ENCODE measurements at regions not wholly inside any gene's neighbourhood (a gene's known extent, or its start where the extent isn't known, plus 50 kb on each side); places are given as distances from the start of the nearest gene placed in this dataset.
A peak's percentile ranks its signal among the peaks of the same experiment; 100 is the strongest.
"Not testable (repeated sequence)": the region's sequence is repeated elsewhere in the genome, so short reads cannot be mapped to it uniquely, and the experiment has no call there.

DNA sequence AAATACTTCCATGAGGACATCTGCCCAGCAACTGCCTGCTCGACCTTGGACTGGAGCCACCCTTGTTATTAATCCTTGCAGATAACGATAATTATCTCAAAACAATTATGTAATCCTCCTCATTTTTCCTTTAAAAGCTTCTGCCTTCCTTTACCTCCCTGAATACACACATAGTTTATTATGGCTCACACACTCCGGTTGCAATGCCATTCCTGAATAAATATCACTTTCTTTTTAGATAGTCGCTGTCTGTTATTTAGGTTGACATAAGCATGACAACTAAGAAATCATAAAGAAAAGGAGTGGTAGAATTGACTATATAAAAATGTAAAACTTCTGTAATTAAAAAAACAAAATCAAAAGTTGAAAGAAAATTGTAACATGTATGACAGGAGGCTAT lies 64.8 kb downstream of the B4GALT7 start:
- DNase-seq (ENCODE audit: low read depth in 2 of 2); H3K36me3 ChIP-seq (ENCODE audit: control insufficient read depth, insufficient read depth, low read length); H4K20me1 ChIP-seq (ENCODE audit: control insufficient read depth, extremely low read depth, insufficient read depth, low read length); H3K79me2 ChIP-seq (ENCODE audit: control insufficient read depth, insufficient read depth, low read length); H2AFZ ChIP-seq (ENCODE audit: low read length); H3K4me1 ChIP-seq (ENCODE audit: control insufficient read depth, extremely low read depth, insufficient read depth, low read length); H3K9me3 ChIP-seq (ENCODE audit: control insufficient read depth, insufficient read depth, low read depth, low read length); H3K27me3 ChIP-seq (ENCODE audit: control insufficient read depth, insufficient read depth, low read length); H3K27ac ChIP-seq (ENCODE audit: insufficient read depth, low read length); H3K9ac ChIP-seq (ENCODE audit: insufficient read depth, low read length); H3K4me3 ChIP-seq (replicated peaks in 1 of 4; ENCODE audit: control extremely low read depth in 1 of 4, insufficient read depth in 1 of 4, low read depth in 3 of 4, low read length in 4 of 4); H3K4me2 ChIP-seq (ENCODE audit: extremely low read depth, insufficient read depth, low read length): not testable (repeated sequence)

DNA sequence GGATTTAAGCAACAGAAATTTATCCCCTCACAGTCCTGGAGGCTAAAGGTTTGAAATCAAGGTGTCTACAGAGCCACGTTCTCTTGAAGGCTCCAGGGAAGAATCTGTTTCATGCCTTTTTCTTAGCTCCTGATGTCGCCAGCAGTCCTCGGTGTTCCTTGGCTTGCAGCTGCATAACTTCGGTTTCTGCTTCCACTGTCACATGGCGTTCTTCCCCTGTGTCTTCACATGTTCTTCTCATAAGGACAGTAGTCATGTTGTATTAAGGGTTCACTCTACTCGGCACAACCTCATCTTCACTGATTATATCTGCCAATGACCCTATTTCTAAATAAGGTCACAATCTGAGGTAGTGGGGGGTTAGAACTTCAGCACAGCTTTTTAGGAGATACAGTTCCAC lies 65.2 kb downstream of the B4GALT7 start:
- not testable (repeated sequence) for H3K36me3 ChIP-seq (ENCODE audit: control insufficient read depth, insufficient read depth, low read length); H3K27ac ChIP-seq (ENCODE audit: insufficient read depth, low read length); H3K4me3 ChIP-seq (replicated peaks in 1 of 4; ENCODE audit: control extremely low read depth in 1 of 4, insufficient read depth in 1 of 4, low read depth in 3 of 4, low read length in 4 of 4); H3K9ac ChIP-seq (ENCODE audit: insufficient read depth, low read length); H3K9me3 ChIP-seq (ENCODE audit: control insufficient read depth, insufficient read depth, low read depth, low read length); H3K27me3 ChIP-seq (ENCODE audit: control insufficient read depth, insufficient read depth, low read length); H3K4me2 ChIP-seq (ENCODE audit: extremely low read depth, insufficient read depth, low read length); H2AFZ ChIP-seq (ENCODE audit: low read length); H4K20me1 ChIP-seq (ENCODE audit: control insufficient read depth, extremely low read depth, insufficient read depth, low read length); H3K4me1 ChIP-seq (ENCODE audit: control insufficient read depth, extremely low read depth, insufficient read depth, low read length); DNase-seq (ENCODE audit: low read depth in 2 of 2); H3K79me2 ChIP-seq (ENCODE audit: control insufficient read depth, insufficient read depth, low read length)

DNA sequence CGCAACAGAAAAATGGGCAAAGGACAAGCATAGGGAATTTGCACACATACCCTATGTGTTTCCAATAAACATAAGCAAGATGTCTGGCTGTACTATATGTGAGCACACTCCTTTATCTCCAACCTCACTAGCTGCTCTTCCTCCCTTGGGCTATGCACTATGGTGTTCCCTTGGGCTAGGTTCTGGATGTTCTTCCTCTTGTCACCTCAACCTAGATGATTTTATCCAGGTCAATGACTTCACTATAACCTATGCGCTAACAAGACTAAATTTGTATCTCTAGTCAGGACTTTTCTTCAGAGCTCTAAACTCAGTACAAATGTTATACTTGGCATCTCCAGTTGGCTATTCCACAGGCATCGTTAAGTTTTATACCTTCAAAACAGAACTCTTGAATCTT lies 66.0 kb downstream of the B4GALT7 start:
- H3K36me3 ChIP-seq (ENCODE audit: control insufficient read depth, insufficient read depth, low read length); H3K4me2 ChIP-seq (ENCODE audit: extremely low read depth, insufficient read depth, low read length); H3K9ac ChIP-seq (ENCODE audit: insufficient read depth, low read length); H4K20me1 ChIP-seq (ENCODE audit: control insufficient read depth, extremely low read depth, insufficient read depth, low read length); H3K27me3 ChIP-seq (ENCODE audit: control insufficient read depth, insufficient read depth, low read length); H3K27ac ChIP-seq (ENCODE audit: insufficient read depth, low read length); H3K4me1 ChIP-seq (ENCODE audit: control insufficient read depth, extremely low read depth, insufficient read depth, low read length); H2AFZ ChIP-seq (ENCODE audit: low read length); DNase-seq (ENCODE audit: low read depth in 2 of 2); H3K79me2 ChIP-seq (ENCODE audit: control insufficient read depth, insufficient read depth, low read length); H3K9me3 ChIP-seq (ENCODE audit: control insufficient read depth, insufficient read depth, low read depth, low read length); H3K4me3 ChIP-seq (replicated peaks in 1 of 4; ENCODE audit: control extremely low read depth in 1 of 4, insufficient read depth in 1 of 4, low read depth in 3 of 4, low read length in 4 of 4): not testable (repeated sequence)

DNA sequence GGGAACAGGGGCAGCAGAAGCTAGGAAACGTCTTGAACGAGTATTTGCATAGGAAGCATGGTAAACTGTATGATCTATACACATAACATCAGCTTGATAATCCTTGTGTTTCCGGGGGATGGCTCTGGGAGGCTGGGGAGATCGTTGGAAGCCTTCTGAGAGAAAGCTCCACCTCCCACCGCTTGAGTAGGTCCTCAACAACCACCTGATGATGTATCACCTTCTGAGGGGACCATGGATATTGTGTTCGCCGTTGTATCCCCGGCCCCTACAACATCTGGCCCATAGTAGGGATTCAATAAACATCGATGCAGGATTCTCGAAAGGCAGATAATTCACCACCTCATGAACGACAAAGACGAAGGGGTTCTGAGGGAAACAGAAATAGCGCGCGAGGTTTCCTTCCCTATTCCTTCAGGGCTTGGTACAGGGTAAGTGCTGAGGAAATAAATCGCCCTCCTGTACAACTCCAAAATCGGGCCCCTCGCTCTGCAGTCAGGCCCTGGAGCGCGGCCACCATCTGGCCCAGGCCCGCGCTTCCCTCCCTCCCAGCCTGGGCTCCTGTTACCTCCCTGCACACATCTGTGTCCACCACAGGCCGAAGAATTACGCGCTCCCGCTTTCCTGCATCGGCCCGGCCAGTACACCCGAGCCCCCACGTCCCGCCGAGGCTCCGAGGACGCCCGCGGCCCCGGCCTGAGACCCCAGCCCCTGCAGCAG lies 71.3 kb downstream of the B4GALT7 start:
- DNase-seq (ENCODE audit: low read depth in 2 of 2); H3K4me1 ChIP-seq (ENCODE audit: control insufficient read depth, extremely low read depth, insufficient read depth, low read length); H3K36me3 ChIP-seq (ENCODE audit: control insufficient read depth, insufficient read depth, low read length); H3K9me3 ChIP-seq (ENCODE audit: control insufficient read depth, insufficient read depth, low read depth, low read length); H3K27ac ChIP-seq (ENCODE audit: insufficient read depth, low read length); H2AFZ ChIP-seq (ENCODE audit: low read length); H3K27me3 ChIP-seq (ENCODE audit: control insufficient read depth, insufficient read depth, low read length); H3K79me2 ChIP-seq (ENCODE audit: control insufficient read depth, insufficient read depth, low read length); H4K20me1 ChIP-seq (ENCODE audit: control insufficient read depth, extremely low read depth, insufficient read depth, low read length); H3K4me2 ChIP-seq (ENCODE audit: extremely low read depth, insufficient read depth, low read length); H3K9ac ChIP-seq (ENCODE audit: insufficient read depth, low read length): not testable (repeated sequence)
- peak overlapping the region in 2 of 4 experiments; percentile 50 to 66 for H3K4me3 ChIP-seq (replicated peaks in 1 of 4; ENCODE audit: control extremely low read depth in 1 of 4, insufficient read depth in 1 of 4, low read depth in 3 of 4, low read length in 4 of 4)

DNA sequence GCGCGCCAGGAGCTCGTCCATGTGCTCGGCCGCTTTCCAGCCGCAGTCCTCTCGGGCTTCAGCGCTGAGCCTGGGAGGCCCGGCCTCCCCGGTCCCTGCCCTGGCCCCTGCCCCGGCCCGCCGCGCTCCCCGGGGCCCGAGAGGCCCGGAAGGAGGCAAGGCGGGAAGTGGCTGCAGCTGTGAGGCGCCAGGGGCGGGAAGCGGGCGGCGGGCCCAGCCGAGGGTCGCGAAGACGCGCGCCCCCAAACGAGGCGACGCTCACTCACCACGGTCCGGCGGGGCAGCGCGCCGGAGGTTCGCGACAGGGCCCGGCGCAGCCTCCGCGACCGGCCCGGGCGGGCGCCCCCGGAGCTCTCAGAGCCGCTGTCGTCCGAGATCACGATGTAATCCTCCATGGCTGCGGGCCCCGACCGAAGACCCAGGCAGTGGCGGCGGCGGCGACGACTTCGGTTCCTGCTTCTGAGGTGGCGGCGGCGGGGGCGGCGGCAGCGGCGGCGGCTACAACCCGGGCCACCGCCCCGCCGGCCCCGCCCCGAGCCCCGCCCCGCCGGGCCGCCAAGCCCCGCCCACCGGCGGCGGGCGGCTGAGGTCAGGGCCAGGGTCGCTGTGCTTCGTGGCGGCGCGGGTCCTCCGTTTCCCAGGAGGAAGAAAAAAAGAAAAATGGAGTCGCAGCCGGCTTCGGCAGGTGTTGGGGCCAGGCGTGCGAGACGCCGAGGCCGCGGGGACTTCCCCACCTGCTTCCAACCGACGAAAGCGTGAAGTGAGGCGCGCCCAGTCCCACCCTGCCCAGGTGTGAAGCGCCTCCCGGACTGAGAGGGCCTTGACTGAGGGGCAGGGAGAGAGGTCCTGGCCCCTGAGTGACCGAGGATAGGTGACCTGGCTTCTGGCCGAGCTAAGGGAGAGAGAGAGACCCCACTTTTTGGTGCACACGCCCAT lies 72.1 kb downstream of the B4GALT7 start:
- H3K36me3 ChIP-seq (ENCODE audit: control insufficient read depth, insufficient read depth, low read length); H2AFZ ChIP-seq (ENCODE audit: low read length); H3K79me2 ChIP-seq (ENCODE audit: control insufficient read depth, insufficient read depth, low read length); H3K4me2 ChIP-seq (ENCODE audit: extremely low read depth, insufficient read depth, low read length); H3K27me3 ChIP-seq (ENCODE audit: control insufficient read depth, insufficient read depth, low read length); H4K20me1 ChIP-seq (ENCODE audit: control insufficient read depth, extremely low read depth, insufficient read depth, low read length); H3K27ac ChIP-seq (ENCODE audit: insufficient read depth, low read length); H3K4me1 ChIP-seq (ENCODE audit: control insufficient read depth, extremely low read depth, insufficient read depth, low read length); H3K9me3 ChIP-seq (ENCODE audit: control insufficient read depth, insufficient read depth, low read depth, low read length): not testable (repeated sequence)
- H3K9ac ChIP-seq (ENCODE audit: insufficient read depth, low read length): peak overlapping the region; percentile 23
- H3K4me3 ChIP-seq (replicated peaks in 1 of 4; ENCODE audit: control extremely low read depth in 1 of 4, insufficient read depth in 1 of 4, low read depth in 3 of 4, low read length in 4 of 4): peak overlapping the region in 2 of 4 experiments; percentile 17 to 48
- peak; percentile 6 to 20 for DNase-seq (ENCODE audit: low read depth in 2 of 2)

All from fibroblast of lung (primary cell).